ENCODE measurements at regions not wholly inside any gene's neighbourhood (a gene's known extent, or its start where the extent isn't known, plus 50 kb on each side); places are given as distances from the start of the nearest gene placed in this dataset.

DNA sequence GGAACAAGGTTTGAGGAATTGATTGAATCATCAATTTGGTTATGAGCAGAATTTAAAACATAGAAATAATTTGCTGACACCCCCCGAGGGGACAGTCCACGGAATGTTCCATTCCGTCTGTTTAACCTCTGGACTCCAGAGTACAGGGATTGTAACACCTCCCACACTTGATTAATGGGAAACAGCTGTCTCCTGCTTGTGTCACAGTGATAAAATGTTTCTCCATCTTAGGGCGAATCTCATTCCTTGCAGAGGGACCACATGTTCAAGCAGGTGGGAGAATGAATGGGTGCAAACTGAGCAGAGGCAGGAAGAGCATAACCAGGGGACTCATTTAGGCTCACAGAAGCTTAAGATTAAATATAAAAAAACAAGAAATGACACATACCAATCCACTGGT, 249.5 kb upstream of the RBFOX1 start:
- TF ChIP-seq CTCF (IDR thresholded peaks at IDR 0.05) (no peak), POLR2AphosphoS5 (IDR thresholded peaks at IDR 0.05) (no peak), POLR2A (IDR thresholded peaks at IDR 0.05) (no peak)

All from transverse colon (tissue), 4 donors.